ENCODE measurements at regions not wholly inside any gene's neighbourhood (a gene's known extent, or its start where the extent isn't known, plus 50 kb on each side); places are given as distances from the start of the nearest gene placed in this dataset.

GRCh38 chr20:2203436-2203835, 92.4 kb upstream of the TGM3 start:
- TF ChIP-seq SIN3A (IDR thresholded peaks at IDR 0.05; ENCODE audit: borderline replicate concordance, insufficient read depth, low read length) (no peak), POLR2AphosphoS5 (IDR thresholded peaks at IDR 0.05; ENCODE audit: low read depth, low read length) (no peak)

GRCh38 chr20:2204021-2204420, 91.8 kb upstream of the TGM3 start:
- TF ChIP-seq REST (IDR thresholded peaks at IDR 0.05; ENCODE audit: insufficient read depth in 1 of 2, low read depth in 2 of 2, low read length in 2 of 2) = no peak
- TF ChIP-seq TAF1 (IDR thresholded peaks at IDR 0.05; ENCODE audit: borderline replicate concordance, insufficient read depth, low read length) = no peak

- TF ChIP-seq POLR2AphosphoS5 (IDR thresholded peaks at IDR 0.05; ENCODE audit: low read depth, low read length) = no peak
- peak; percentile 70 for TF ChIP-seq FOXP2 (optimal IDR thresholded peaks at IDR 0.05; ENCODE audit: borderline replicate concordance, extremely low read depth, extremely low read length, insufficient read depth)
Measured at GRCh38 chr20:2206957-2207769, 88.6 kb upstream of the TGM3 start.

GRCh38 chr20:2207770-2208097, 88.1 kb upstream of the TGM3 start:
- TF ChIP-seq TAF1 (IDR thresholded peaks at IDR 0.05; ENCODE audit: borderline replicate concordance, insufficient read depth, low read length) (no peak), FOXP2 (optimal IDR thresholded peaks at IDR 0.05; ENCODE audit: borderline replicate concordance, extremely low read depth, extremely low read length, insufficient read depth) (no peak), SIN3A (IDR thresholded peaks at IDR 0.05; ENCODE audit: borderline replicate concordance, insufficient read depth, low read length) (no peak), REST (IDR thresholded peaks at IDR 0.05; ENCODE audit: insufficient read depth in 1 of 2, low read depth in 2 of 2, low read length in 2 of 2) (no peak), POLR2AphosphoS5 (IDR thresholded peaks at IDR 0.05; ENCODE audit: low read depth, low read length) (no peak)

- TF ChIP-seq REST (IDR thresholded peaks at IDR 0.05; ENCODE audit: insufficient read depth in 1 of 2, low read depth in 2 of 2, low read length in 2 of 2) = no peak
- TF ChIP-seq FOXP2 (optimal IDR thresholded peaks at IDR 0.05; ENCODE audit: borderline replicate concordance, extremely low read depth, extremely low read length, insufficient read depth) = no peak
- TF ChIP-seq POLR2AphosphoS5 (IDR thresholded peaks at IDR 0.05; ENCODE audit: low read depth, low read length) = no peak
- TF ChIP-seq TAF1 (IDR thresholded peaks at IDR 0.05; ENCODE audit: borderline replicate concordance, insufficient read depth, low read length) = no peak
- TF ChIP-seq SIN3A (IDR thresholded peaks at IDR 0.05; ENCODE audit: borderline replicate concordance, insufficient read depth, low read length) = no peak
Measured at GRCh38 chr20:2208897-2209296, 86.9 kb upstream of the TGM3 start.

- TF ChIP-seq POLR2AphosphoS5 (IDR thresholded peaks at IDR 0.05; ENCODE audit: low read depth, low read length) (no peak), FOXP2 (optimal IDR thresholded peaks at IDR 0.05; ENCODE audit: borderline replicate concordance, extremely low read depth, extremely low read length, insufficient read depth) (no peak), SIN3A (IDR thresholded peaks at IDR 0.05; ENCODE audit: borderline replicate concordance, insufficient read depth, low read length) (no peak), TAF1 (IDR thresholded peaks at IDR 0.05; ENCODE audit: borderline replicate concordance, insufficient read depth, low read length) (no peak), REST (IDR thresholded peaks at IDR 0.05; ENCODE audit: insufficient read depth in 1 of 2, low read depth in 2 of 2, low read length in 2 of 2) (no peak)
Measured at GRCh38 chr20:2210646-2211552, 84.9 kb upstream of the TGM3 start.
